ENCODE measurements at regions not wholly inside any gene's neighbourhood (a gene's known extent, or its start where the extent isn't known, plus 50 kb on each side); places are given as distances from the start of the nearest gene placed in this dataset.
A peak's percentile ranks its signal among the peaks of the same experiment; 100 is the strongest.

GRCh38 chr13:50375792-50376191 lies 360.5 kb downstream of the KCNRG start:
- TF ChIP-seq CTCF (IDR thresholded peaks at IDR 0.05; ENCODE audit: low read length, missing control alignments), result no peak
- DNase-seq (ENCODE audit: low read depth), result peak; percentile 35
- H3K4me3 ChIP-seq (replicated peaks; ENCODE audit: low read depth, low read length), result no peak overlapping the region

DNA sequence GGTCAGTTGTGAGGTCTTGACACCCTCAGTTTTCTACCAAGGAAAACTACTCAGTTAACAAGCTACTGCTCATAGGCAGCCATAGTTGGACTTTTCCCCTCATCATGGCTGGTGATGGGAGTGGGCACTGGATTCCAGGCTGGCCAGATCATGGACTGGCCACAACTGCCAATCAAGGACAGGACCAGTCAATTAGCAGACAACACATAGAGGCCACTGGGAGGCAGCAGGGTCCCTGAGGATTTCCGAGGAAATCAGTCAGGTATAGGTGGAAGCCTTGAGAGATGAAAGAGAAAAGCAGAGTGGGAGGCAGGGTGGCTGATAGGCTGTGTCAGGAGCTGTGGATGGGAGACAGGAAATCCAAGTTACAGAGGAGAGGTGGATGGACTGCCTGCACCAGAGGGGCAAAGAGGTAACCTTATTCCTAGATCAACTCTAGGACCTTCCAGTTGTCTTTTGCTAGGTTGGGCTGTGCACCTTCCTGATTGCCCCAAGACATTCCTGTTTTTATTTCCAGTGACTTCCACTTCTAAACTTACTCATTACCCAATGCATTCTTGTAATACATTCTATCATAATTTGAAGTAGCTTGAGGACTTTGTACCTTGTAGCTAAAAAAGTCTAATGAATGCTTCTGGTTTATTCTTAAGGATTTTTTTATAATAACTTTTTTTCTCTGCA lies 361.8 kb downstream of the KCNRG start:
- DNase-seq (ENCODE audit: low read depth), result no peak
- H3K4me3 ChIP-seq (replicated peaks; ENCODE audit: low read depth, low read length), result no peak overlapping the region
- TF ChIP-seq CTCF (IDR thresholded peaks at IDR 0.05; ENCODE audit: low read length, missing control alignments), result no peak

DNA sequence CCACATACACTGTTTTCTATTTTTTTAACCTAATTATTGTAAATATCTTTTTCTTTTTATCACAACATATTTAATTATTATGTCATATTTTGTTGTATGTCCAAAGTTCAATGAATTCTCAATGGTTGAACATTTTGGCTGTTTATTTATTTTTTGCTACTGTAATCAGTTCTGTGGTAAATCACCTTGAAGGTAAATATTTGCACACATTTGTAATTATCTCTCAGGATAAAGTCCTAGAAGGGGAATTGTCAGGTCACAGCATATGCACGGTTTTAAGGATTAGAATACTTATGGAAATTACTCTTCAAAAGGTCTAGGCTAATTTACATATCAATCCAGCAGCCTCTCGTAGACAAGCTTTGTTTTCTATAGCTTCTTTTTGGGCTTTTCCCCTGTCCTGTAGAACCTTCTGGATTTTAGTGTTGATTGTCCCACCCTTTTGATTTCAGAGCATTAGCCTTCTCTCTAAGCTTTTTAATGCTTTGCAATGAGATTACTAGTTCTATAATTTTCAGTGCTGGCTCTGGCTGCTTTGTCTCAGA lies 362.6 kb downstream of the KCNRG start:
- TF ChIP-seq CTCF (IDR thresholded peaks at IDR 0.05; ENCODE audit: low read length, missing control alignments), result no peak
- DNase-seq (ENCODE audit: low read depth), result no peak
- no peak overlapping the region for H3K4me3 ChIP-seq (replicated peaks; ENCODE audit: low read depth, low read length)

DNA sequence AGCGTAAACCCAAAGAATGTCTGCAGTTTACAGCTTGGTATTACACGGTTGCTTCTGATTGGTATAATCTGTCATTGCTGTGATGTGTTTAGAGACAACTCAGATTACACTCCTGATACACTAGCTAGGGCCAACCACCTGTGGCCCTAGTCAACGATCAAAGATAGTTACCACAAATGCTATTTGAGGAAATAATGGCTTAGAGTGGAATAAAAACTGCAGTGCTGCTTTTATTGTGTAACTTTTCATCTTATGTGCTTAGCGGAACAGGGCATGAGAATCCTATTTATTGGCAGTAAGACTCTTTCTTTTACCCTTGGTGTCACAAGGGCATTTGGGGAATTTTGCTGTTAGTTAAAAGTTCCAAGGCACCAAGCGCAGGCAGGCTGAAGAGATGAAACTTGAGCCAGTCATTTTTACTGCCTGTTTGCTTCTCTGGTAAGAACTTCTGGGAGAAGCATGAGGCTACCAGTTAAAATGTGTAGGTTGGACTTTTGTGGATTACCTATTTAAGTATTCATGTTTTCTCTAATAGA lies 363.3 kb downstream of the KCNRG start:
- no peak for TF ChIP-seq CTCF (IDR thresholded peaks at IDR 0.05; ENCODE audit: low read length, missing control alignments)
- no peak for DNase-seq (ENCODE audit: low read depth)

GRCh38 chr13:50379584-50379983 lies 364.3 kb downstream of the KCNRG start:
- no peak for DNase-seq (ENCODE audit: low read depth)
- no peak overlapping the region for H3K4me3 ChIP-seq (replicated peaks; ENCODE audit: low read depth, low read length)
- no peak for TF ChIP-seq CTCF (IDR thresholded peaks at IDR 0.05; ENCODE audit: low read length, missing control alignments)

More for the DNA sequence above, 363.3 kb downstream of the KCNRG start:
- no peak overlapping the region for H3K4me3 ChIP-seq (replicated peaks; ENCODE audit: low read depth, low read length)

- no peak overlapping the region for H3K4me3 ChIP-seq (replicated peaks; ENCODE audit: low read depth, low read length)
- TF ChIP-seq CTCF (IDR thresholded peaks at IDR 0.05; ENCODE audit: low read length, missing control alignments), result no peak
- no peak for DNase-seq (ENCODE audit: low read depth)
These were observed 365.7 kb downstream of the KCNRG start for GRCh38 chr13:50380905-50381304.

DNA sequence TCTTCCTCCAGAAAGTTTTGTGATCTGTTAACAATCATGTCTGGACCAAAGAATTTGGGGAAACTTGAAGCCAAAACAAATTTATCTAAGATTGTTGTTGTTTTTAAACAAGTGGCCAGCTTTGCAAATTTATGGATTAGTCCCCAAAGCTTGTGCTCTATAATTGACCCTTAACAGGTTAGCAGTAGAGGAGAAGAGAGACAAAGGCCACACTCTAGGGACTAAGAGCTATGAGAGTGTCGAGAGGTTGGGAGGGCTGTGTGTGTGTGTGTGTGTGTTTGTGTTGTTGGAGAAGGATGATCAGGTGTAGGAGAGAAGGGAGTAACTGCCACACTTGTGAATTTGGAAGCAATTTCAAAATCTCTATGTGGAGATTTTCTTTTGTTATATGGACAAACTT lies 367.3 kb downstream of the KCNRG start:
- no peak for TF ChIP-seq CTCF (IDR thresholded peaks at IDR 0.05; ENCODE audit: low read length, missing control alignments)
- DNase-seq (ENCODE audit: low read depth), result no peak
- no peak overlapping the region for H3K4me3 ChIP-seq (replicated peaks; ENCODE audit: low read depth, low read length)

Data from fibroblast of pulmonary artery (primary cell).